HCT116 (cell line): ENCODE measurements at regions not wholly inside any gene's neighbourhood (a gene's known extent, or its start where the extent isn't known, plus 50 kb on each side); places are given as distances from the start of the nearest gene placed in this dataset.

ENCODE experiments used
- ATAC-seq: fragments of 200-7000 bp; cut with Tn5 transposase; 2 replicates; pipeline ENCODE4 v1.9.1; 2020; ENCODE audit warnings: mild to moderate bottlenecking, moderate library complexity
- BruUV-seq: library from RNA; stranded (reverse); fragments of 400-500 nt; replicated peaks from 2 replicates; lab custom pipeline; 2021; lab: Mats Ljungman, UMichigan
- CTCF ChIA-PET: fragments of 300-600 bp; sonication (Branson Sonifier 250); formaldehyde crosslinking; loops from one replicate; lab custom pipeline; 2021; ENCODE audit warnings: antibody characterized with exemption; lab: Charles Lee
- POLR2A ChIA-PET: fragments of 300-600, 350-600 bp; sonication (Branson Sonifier 250); formaldehyde crosslinking; loops from one replicate; lab custom pipeline; 2021; ENCODE audit warnings: antibody characterized with exemption; lab: Charles Lee
- RAD21 ChIA-PET, 2 experiments: fragments of 300-600 bp; sonication (Branson Sonifier 250); formaldehyde crosslinking; loops; one replicate each; lab custom pipeline; 2023; ENCODE audit warnings: low total read pairs in 2 of 2; ENCODE audit not compliant: uncharacterized antibody in 2 of 2, unreplicated experiment in 2 of 2, low non-redundant PET in 1 of 2; lab: Charles Lee
- DNase-seq: peaks from one replicate; pipeline ENCODE4 v3.0.0-alpha.2; 2010; ENCODE audit warnings: low read depth, low spot score
- H2AFZ ChIP-seq: fragments of 200-600 bp; shearing (Covaris generic), sonication (generic); 2 replicates; pipeline ENCODE4 v1.6.1; 2017; ENCODE audit warnings: low read depth, mixed run types, mixed read lengths, antibody characterized with exemption, low read length; ENCODE audit not compliant: poor library complexity, severe bottlenecking
- H3K27ac ChIP-seq: 2 replicates; pipeline ENCODE4 v1.5.1; 2012; ENCODE audit warnings: low read depth, low read length
- H3K27me3 ChIP-seq: fragments of 200-600 bp; sonication (generic); 2 replicates; pipeline ENCODE4 v1.6.1; 2016; ENCODE audit warnings: mixed run types, low read length, mixed read lengths; ENCODE audit not compliant: insufficient read depth
- H3K36me3 ChIP-seq, 2 experiments: fragments of 200-500 bp in 1 of 2; fragments of 200-600 bp in 1 of 2; sonication (Bioruptor generic) in 1 of 2; sonication (generic) in 1 of 2; 2 replicates each; pipeline versions ENCODE4 v1.5.1 to v1.6.1; 2014 to 2016; ENCODE audit warnings: low read length in 2 of 2, inconsistent platforms in 1 of 2, mixed read lengths in 1 of 2, mixed run types in 1 of 2; ENCODE audit not compliant: insufficient read depth in 2 of 2, control insufficient read depth in 1 of 2
- H3K4me1 ChIP-seq, 2 experiments: fragments of 200-600 bp in 1 of 2; sonication (generic) in 1 of 2; 2 replicates each; pipeline versions ENCODE4 v1.5.1 to v1.6.1; 2012 to 2017; ENCODE audit warnings: low read length in 2 of 2, inconsistent platforms in 1 of 2, mild to moderate bottlenecking in 1 of 2, mixed read lengths in 1 of 2, mixed run types in 1 of 2, moderate library complexity in 1 of 2; ENCODE audit not compliant: insufficient read depth in 2 of 2, control insufficient read depth in 1 of 2
- H3K4me2 ChIP-seq: fragments of 200-600 bp; sonication (generic); 2 replicates; pipeline ENCODE4 v1.6.1; 2017; ENCODE audit warnings: mixed run types, low read length, mixed read lengths
- H3K4me3 ChIP-seq, 2 experiments: fragments of 200-600 bp in 1 of 2; sonication (generic) in 1 of 2; replicated peaks in 1 of 2; 2 replicates each; pipeline ENCODE4 v1.5.1; 2011 to 2016; ENCODE audit warnings: low read length in 2 of 2, control low read depth in 1 of 2, low read depth in 1 of 2, mild to moderate bottlenecking in 1 of 2, mixed read lengths in 1 of 2, mixed run types in 1 of 2
- H3K79me2 ChIP-seq: fragments of 200-600 bp; sonication (generic); 2 replicates; pipeline ENCODE4 v1.6.1; 2017; ENCODE audit warnings: mild to moderate bottlenecking, mixed run types, low read length, moderate library complexity, mixed read lengths; ENCODE audit not compliant: insufficient read depth
- H3K9ac ChIP-seq: fragments of 200-600 bp; sonication (generic); 2 replicates; pipeline ENCODE4 v1.6.1; 2016; ENCODE audit warnings: low read length, mixed read lengths
- H3K9me2 ChIP-seq: fragments of 200-600 bp; sonication (generic), shearing (Covaris generic); 2 replicates; pipeline ENCODE4 v1.6.1; 2017; ENCODE audit warnings: mixed run types, mild to moderate bottlenecking, moderate library complexity; ENCODE audit not compliant: insufficient read depth
- H3K9me3 ChIP-seq, 2 experiments: fragments of 200-500 bp in 1 of 2; fragments of 200-600 bp in 1 of 2; sonication (Bioruptor generic) in 1 of 2; sonication (generic) in 1 of 2; 2 replicates each; pipeline ENCODE4 v1.6.1; 2014 to 2017; ENCODE audit warnings: low read length in 2 of 2, mixed read lengths in 2 of 2, inconsistent platforms in 1 of 2, low read depth in 1 of 2, mild to moderate bottlenecking in 1 of 2, mixed run types in 1 of 2, moderate library complexity in 1 of 2; ENCODE audit not compliant: control insufficient read depth in 1 of 2, insufficient read depth in 1 of 2
- H4K20me1 ChIP-seq: fragments of 200-600 bp; sonication (generic), shearing (Covaris generic); 2 replicates; pipeline ENCODE4 v1.6.1; 2017; ENCODE audit warnings: mixed run types, mild to moderate bottlenecking, moderate library complexity; ENCODE audit not compliant: insufficient read depth
- ATF3 ChIP-seq: IDR thresholded peaks from 2 replicates; pipeline ENCODE4 v1.6.1; 2012
- CBX3 ChIP-seq: IDR thresholded peaks from 2 replicates; pipeline ENCODE4 v1.6.1; 2012; ENCODE audit warnings: low read depth
- CEBPB ChIP-seq: IDR thresholded peaks from 2 replicates; pipeline ENCODE4 v1.6.1; 2012; ENCODE audit warnings: low read depth
- ELF1 ChIP-seq: IDR thresholded peaks from 2 replicates; pipeline ENCODE4 v1.6.1; 2012; ENCODE audit warnings: low read depth, borderline replicate concordance
- EZH2phosphoT487 ChIP-seq: fragments of 200-600 bp; IDR thresholded peaks from 2 replicates; pipeline ENCODE4 v1.6.1; 2018; ENCODE audit warnings: antibody characterized with exemption, borderline replicate concordance
- JUND ChIP-seq: IDR thresholded peaks from 2 replicates; pipeline ENCODE4 v1.6.1; 2012
- POLR2A ChIP-seq: IDR thresholded peaks from 2 replicates; pipeline ENCODE4 v1.7.0; 2011; ENCODE audit warnings: borderline replicate concordance; ENCODE audit not compliant: insufficient read depth, insufficient read length; ENCODE audit errors: extremely low read depth
- POLR2AphosphoS5 ChIP-seq: IDR thresholded peaks from 2 replicates; pipeline ENCODE4 v1.6.1; 2011; ENCODE audit warnings: mild to moderate bottlenecking, low read depth, low read length, moderate library complexity
- RAD21 ChIP-seq: IDR thresholded peaks from 2 replicates; pipeline ENCODE4 v1.6.1; 2012; ENCODE audit warnings: low read depth, mild to moderate bottlenecking
- REST ChIP-seq: IDR thresholded peaks from 2 replicates; pipeline ENCODE4 v1.6.1; 2012; ENCODE audit warnings: low read depth
- SIN3A ChIP-seq: IDR thresholded peaks from 2 replicates; pipeline ENCODE4 v1.6.1; 2012; ENCODE audit warnings: low read depth
- SP1 ChIP-seq: IDR thresholded peaks from 2 replicates; pipeline ENCODE4 v1.6.1; 2012; ENCODE audit warnings: low read depth
- TCF7L2 ChIP-seq: IDR thresholded peaks from 2 replicates; pipeline ENCODE4 v1.7.0; 2011; ENCODE audit warnings: borderline replicate concordance, inconsistent platforms; ENCODE audit not compliant: insufficient read depth, insufficient read length; ENCODE audit errors: extremely low read depth
- ZFX ChIP-seq: fragments of 450-650 bp; IDR thresholded peaks from 2 replicates; pipeline ENCODE4 v1.6.1; 2017
- ZNF274 ChIP-seq: fragments of 200-500 bp; sonication (Bioruptor generic); IDR thresholded peaks from 2 replicates; pipeline ENCODE4 v1.6.1; 2014; ENCODE audit warnings: mild to moderate bottlenecking, low read depth, low read length, inconsistent platforms
- intact Hi-C: fragments of 100-400 bp; cut with micrococcal nuclease; formaldehyde crosslinking; loops from 2 replicates; pipeline ENCODE4 v1.10.0; 2022
- TF ChIP-seq, protein P1 (sequence below), 3 experiments: fragments of 200-600 bp in 1 of 3; sonication (generic) in 1 of 3; IDR thresholded peaks in 2 of 3; conservative IDR thresholded peaks in 1 of 3; 2 replicates each; pipeline ENCODE4 v1.5.1; 2012 to 2017; ENCODE audit warnings: low read depth in 2 of 3, low read length in 2 of 3, antibody characterized with exemption in 1 of 3, borderline replicate concordance in 1 of 3, control low read depth in 1 of 3, mild to moderate bottlenecking in 1 of 3, mixed read lengths in 1 of 3, mixed run types in 1 of 3, moderate library complexity in 1 of 3; ENCODE audit not compliant: insufficient read depth in 1 of 3

- no peaks in the 10 kb centered on the region for H3K9me2 ChIP-seq
- H3K4me2 ChIP-seq: no peak overlapping the region
- intact Hi-C loops: no loop called here
- RAD21 ChIA-PET: no interaction called here
- H3K79me2 ChIP-seq: no peaks in the 10 kb centered on the region
- no peak overlapping the region for H3K27ac ChIP-seq
- no peak for ATAC-seq
- no peak overlapping the region for H3K9ac ChIP-seq
- H3K36me3 ChIP-seq: no peaks in the 10 kb centered on the region
- H3K27me3 ChIP-seq: no peaks in the 10 kb centered on the region
- no peak overlapping the region for H3K4me3 ChIP-seq
- H4K20me1 ChIP-seq: no peaks in the 10 kb centered on the region
- BruUV-seq: no TSS peak
- H3K4me1 ChIP-seq: no peaks in the 10 kb centered on the region
- no peak overlapping the region for H2AFZ ChIP-seq
- peaks cover 3 to 6% of the 10 kb centered on the region in 2 experiments; a peak in 2 of 4 replicates for H3K9me3 ChIP-seq
- CTCF ChIA-PET: no interaction called here
- POLR2A ChIA-PET: no interaction called here
- TF ChIP-seq ELF1: no peak
- TF ChIP-seq SP1: no peak
- no peak for TF ChIP-seq TCF7L2
- no peak for TF ChIP-seq POLR2AphosphoS5
- DNase-seq: no peak
Observed at GRCh38 chr11:91624021-91624420, 600.6 kb upstream of the FAT3 start.

- CTCF ChIA-PET: no interaction called here
- TF ChIP-seq, protein P1, sequence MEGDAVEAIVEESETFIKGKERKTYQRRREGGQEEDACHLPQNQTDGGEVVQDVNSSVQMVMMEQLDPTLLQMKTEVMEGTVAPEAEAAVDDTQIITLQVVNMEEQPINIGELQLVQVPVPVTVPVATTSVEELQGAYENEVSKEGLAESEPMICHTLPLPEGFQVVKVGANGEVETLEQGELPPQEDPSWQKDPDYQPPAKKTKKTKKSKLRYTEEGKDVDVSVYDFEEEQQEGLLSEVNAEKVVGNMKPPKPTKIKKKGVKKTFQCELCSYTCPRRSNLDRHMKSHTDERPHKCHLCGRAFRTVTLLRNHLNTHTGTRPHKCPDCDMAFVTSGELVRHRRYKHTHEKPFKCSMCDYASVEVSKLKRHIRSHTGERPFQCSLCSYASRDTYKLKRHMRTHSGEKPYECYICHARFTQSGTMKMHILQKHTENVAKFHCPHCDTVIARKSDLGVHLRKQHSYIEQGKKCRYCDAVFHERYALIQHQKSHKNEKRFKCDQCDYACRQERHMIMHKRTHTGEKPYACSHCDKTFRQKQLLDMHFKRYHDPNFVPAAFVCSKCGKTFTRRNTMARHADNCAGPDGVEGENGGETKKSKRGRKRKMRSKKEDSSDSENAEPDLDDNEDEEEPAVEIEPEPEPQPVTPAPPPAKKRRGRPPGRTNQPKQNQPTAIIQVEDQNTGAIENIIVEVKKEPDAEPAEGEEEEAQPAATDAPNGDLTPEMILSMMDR (IDR thresholded peaks at IDR 0.05 in 2 of 3, conservative IDR thresholded peaks at IDR 0.05 in 1 of 3; ENCODE audit: borderline replicate concordance in 1 of 3, insufficient read depth in 1 of 3, low read depth in 2 of 3, low read length in 2 of 3): no peak
- no peak for TF ChIP-seq CBX3
- TF ChIP-seq CEBPB: no peak
- TF ChIP-seq TCF7L2: no peak
- no peak for TF ChIP-seq JUND
- no peak for TF ChIP-seq ELF1
- TF ChIP-seq ATF3: no peak
- TF ChIP-seq ZNF274: no peak
- TF ChIP-seq ZFX: no peak
- TF ChIP-seq EZH2phosphoT487: no peak
- no peak for TF ChIP-seq SP1
- TF ChIP-seq POLR2A: no peak
- no peak for TF ChIP-seq SIN3A
- no peak for TF ChIP-seq REST
- no peak for TF ChIP-seq POLR2AphosphoS5
- no peak for TF ChIP-seq RAD21
Observed at GRCh38 chr11:91608677-91609076, 615.9 kb upstream of the FAT3 start.

More at GRCh38 chr11:91608677-91609076, 615.9 kb upstream of the FAT3 start:
- Histone ChIP-seq H2AFZ (no peak overlapping the region), H3K4me1 (no peaks in the 10 kb centered on the region), H3K9me2 (no peaks in the 10 kb centered on the region), H3K27me3 (no peaks in the 10 kb centered on the region), H3K9ac (no peak overlapping the region), H3K27ac (no peak overlapping the region), H3K79me2 (no peaks in the 10 kb centered on the region), H4K20me1 (no peaks in the 10 kb centered on the region), H3K36me3 (no peaks in the 10 kb centered on the region), H3K4me2 (no peak overlapping the region), H3K4me3 (no peak overlapping the region), H3K9me3 (peaks cover 14 to 15% of the 10 kb centered on the region in 2 experiments; a peak in 3 of 4 replicates)
- DNase-seq (no peak), ATAC-seq (no peak)
- ChIA-PET POLR2A (no interaction called here), RAD21 (no interaction called here)
- no TSS peak for BruUV-seq
- intact Hi-C loops: no loop called here
